H1 (cell line): ENCODE measurements at regions not wholly inside any gene's neighbourhood (a gene's known extent, or its start where the extent isn't known, plus 50 kb on each side); places are given as distances from the start of the nearest gene placed in this dataset.

Experiments
- CTCF ChIA-PET: fragments of 300-600 bp; sonication (Branson Sonifier 250); formaldehyde crosslinking; loops from one replicate; lab custom pipeline; 2021; ENCODE audit not compliant: partially characterized antibody; lab: Charles Lee
- POLR2A ChIA-PET: fragments of 300-600 bp; sonication (Branson Sonifier 250); formaldehyde crosslinking; loops from one replicate; lab custom pipeline; 2021; ENCODE audit warnings: inconsistent platforms; ENCODE audit not compliant: partially characterized antibody; lab: Charles Lee
- DNase-seq, 2 experiments: peaks; one replicate each; pipeline versions ENCODE4 v3.0.0 to v3.0.0-alpha.2; 2010 to 2022; ENCODE audit warnings: low spot score in 2 of 2, low read depth in 1 of 2, mixed read lengths in 1 of 2
- FAIRE-seq: peaks from 2 replicates; lab custom pipeline; 2011; peaks lifted over from hg19 to GRCh38; lab: Jason Lieb, UNC
- H2AFZ ChIP-seq: 2 replicates; pipeline ENCODE4 v1.8.1; 2012; ENCODE audit warnings: low read length, inconsistent platforms
- H2AK5ac ChIP-seq: 2 replicates; pipeline ENCODE4 v1.6.1; 2013; ENCODE audit warnings: low read depth, low read length
- H2BK120ac ChIP-seq: replicated peaks from 2 replicates; pipeline ENCODE3; 2013; ENCODE audit warnings: low read depth, low read length, inconsistent platforms
- H2BK12ac ChIP-seq: 2 replicates; pipeline ENCODE4 v1.6.1; 2013; ENCODE audit warnings: low read depth, low read length
- H2BK15ac ChIP-seq: 2 replicates; pipeline ENCODE4 v1.6.1; 2013; ENCODE audit warnings: low read length
- H2BK20ac ChIP-seq: 2 replicates; pipeline ENCODE4 v1.6.1; 2013; ENCODE audit warnings: low read length
- H2BK5ac ChIP-seq: 2 replicates; pipeline ENCODE4 v1.6.1; 2013; ENCODE audit warnings: low read depth, low read length
- H3K14ac ChIP-seq: 2 replicates; pipeline ENCODE4 v1.6.1; 2013; ENCODE audit warnings: inconsistent platforms; ENCODE audit not compliant: insufficient read length
- H3K18ac ChIP-seq: 2 replicates; pipeline ENCODE4 v1.6.1; 2013; ENCODE audit warnings: low read length; ENCODE audit errors: extremely low read depth
- H3K23ac ChIP-seq: 2 replicates; pipeline ENCODE4 v1.6.1; 2013; ENCODE audit warnings: inconsistent platforms; ENCODE audit not compliant: insufficient read length
- H3K23me2 ChIP-seq: 2 replicates; pipeline ENCODE4 v1.6.1; 2013; ENCODE audit warnings: low read depth, low read length
- H3K27ac ChIP-seq: 2 replicates; pipeline ENCODE4 v1.6.1; 2011; ENCODE audit warnings: low read depth, low read length, inconsistent platforms
- H3K27me3 ChIP-seq, 4 experiments: replicated peaks in 1 of 4; 1 replicate in 1 of 4; 2 replicates in 3 of 4; pipeline versions ENCODE4 v1.6.1 to v1.8.1; 2011 to 2013; ENCODE audit warnings: low read length in 3 of 4, mild to moderate bottlenecking in 3 of 4, inconsistent platforms in 2 of 4, mixed read lengths in 2 of 4, moderate library complexity in 1 of 4; ENCODE audit not compliant: control insufficient read depth in 3 of 4, insufficient read depth in 3 of 4; ENCODE audit errors: extremely low read depth in 1 of 4
- H3K36me3 ChIP-seq, 4 experiments: 2 replicates each; pipeline versions ENCODE4 v1.6.1 to v1.8.1; 2011 to 2013; ENCODE audit warnings: mild to moderate bottlenecking in 4 of 4, low read length in 3 of 4, moderate library complexity in 2 of 4, control low read depth in 1 of 4, inconsistent platforms in 1 of 4; ENCODE audit not compliant: insufficient read depth in 4 of 4, control insufficient read depth in 2 of 4
- H3K4ac ChIP-seq: replicated peaks from 2 replicates; pipeline ENCODE3; 2013; ENCODE audit warnings: low read length, low read depth, mixed read lengths, inconsistent platforms; ENCODE audit not compliant: insufficient read length
- H3K4me1 ChIP-seq, 4 experiments: replicated peaks in 1 of 4; 1 replicate in 1 of 4; 2 replicates in 3 of 4; pipeline versions ENCODE4 v1.6.1 to v1.8.1; 2011 to 2013; ENCODE audit warnings: low read length in 3 of 4, inconsistent platforms in 2 of 4, mixed read lengths in 1 of 4; ENCODE audit not compliant: insufficient read depth in 4 of 4, control insufficient read depth in 3 of 4
- H3K4me2 ChIP-seq, 2 experiments: 2 replicates each; pipeline versions ENCODE4 v1.6.1 to v1.8.1; 2011 to 2013; ENCODE audit warnings: low read depth in 2 of 2, low read length in 2 of 2, control low read depth in 1 of 2, inconsistent platforms in 1 of 2, mild to moderate bottlenecking in 1 of 2; ENCODE audit not compliant: insufficient read depth in 1 of 2
- H3K4me3 ChIP-seq, 4 experiments: fragments of 200-600, 300-600 bp in 1 of 4; sonication (generic), shearing (Covaris generic), sonication (Bioruptor Twin) in 1 of 4; 2 replicates each; pipeline versions ENCODE4 v1.5.1 to v1.8.1; 2011 to 2016; ENCODE audit warnings: low read length in 4 of 4, low read depth in 3 of 4, control low read depth in 2 of 4, inconsistent platforms in 2 of 4, mild to moderate bottlenecking in 2 of 4, mixed read lengths in 1 of 4, moderate library complexity in 1 of 4; ENCODE audit not compliant: insufficient read depth in 2 of 4; ENCODE audit errors: extremely low read depth in 1 of 4
- H3K56ac ChIP-seq: replicated peaks from 2 replicates; pipeline ENCODE3; 2013; ENCODE audit warnings: low read depth, mild to moderate bottlenecking, mixed read lengths, low read length, inconsistent platforms; ENCODE audit not compliant: insufficient read length
- H3K79me1 ChIP-seq: 2 replicates; pipeline ENCODE4 v1.6.1; 2013; ENCODE audit warnings: low read depth, low read length, control low read depth
- H3K79me2 ChIP-seq, 2 experiments: 2 replicates each; pipeline versions ENCODE4 v1.6.1 to v1.8.1; 2012 to 2013; ENCODE audit warnings: low read length in 2 of 2, mild to moderate bottlenecking in 2 of 2, inconsistent platforms in 1 of 2; ENCODE audit not compliant: insufficient read depth in 2 of 2, control insufficient read depth in 1 of 2
- H3K9ac ChIP-seq, 4 experiments: replicated peaks in 1 of 4; 1 replicate in 1 of 4; 2 replicates in 3 of 4; pipeline versions ENCODE4 v1.6.1 to v1.8.1; 2011 to 2013; ENCODE audit warnings: low read depth in 3 of 4, low read length in 3 of 4, control low read depth in 2 of 4, mild to moderate bottlenecking in 2 of 4, moderate library complexity in 2 of 4, inconsistent platforms in 1 of 4; ENCODE audit errors: extremely low read depth in 1 of 4
- H3K9me3 ChIP-seq, 2 experiments: 2 replicates each; pipeline versions ENCODE4 v1.6.1 to v1.8.1; 2012 to 2013; ENCODE audit warnings: mild to moderate bottlenecking in 2 of 2, moderate library complexity in 2 of 2, control low read depth in 1 of 2, inconsistent platforms in 1 of 2, low read depth in 1 of 2, low read length in 1 of 2, mixed read lengths in 1 of 2; ENCODE audit not compliant: insufficient read depth in 2 of 2
- H4K20me1 ChIP-seq, 2 experiments: replicated peaks in 1 of 2; 2 replicates each; pipeline versions ENCODE3 to v1.8.1; 2011 to 2013; ENCODE audit warnings: inconsistent platforms in 2 of 2, low read length in 2 of 2, mild to moderate bottlenecking in 1 of 2; ENCODE audit not compliant: insufficient read depth in 2 of 2, control insufficient read depth in 1 of 2
- H4K5ac ChIP-seq: 2 replicates; pipeline ENCODE4 v1.6.1; 2013; ENCODE audit warnings: low read length, low read depth, mixed read lengths, inconsistent platforms; ENCODE audit not compliant: insufficient read length
- H4K8ac ChIP-seq: 2 replicates; pipeline ENCODE4 v1.8.0; 2013; ENCODE audit warnings: mild to moderate bottlenecking, moderate library complexity, low read length, inconsistent platforms; ENCODE audit not compliant: insufficient read depth; ENCODE audit errors: extremely low read depth
- H4K91ac ChIP-seq: replicated peaks from 2 replicates; pipeline ENCODE3; 2013; ENCODE audit warnings: low read length, mixed read lengths, inconsistent platforms; ENCODE audit not compliant: insufficient read length
- ASH2L ChIP-seq: fragments of 200-600, 300-600 bp; sonication (generic); IDR thresholded peaks from one replicate; pipeline ENCODE4 v1.7.1; 2017; ENCODE audit warnings: low read length
- BCL11A ChIP-seq, 2 experiments: IDR thresholded peaks; one replicate each; pipeline ENCODE4 v1.6.1; 2011; ENCODE audit warnings: low read depth in 2 of 2, low read length in 2 of 2, mild to moderate bottlenecking in 2 of 2
- BRCA1 ChIP-seq: IDR thresholded peaks from 2 replicates; pipeline ENCODE4 v1.6.1; 2012; ENCODE audit warnings: low read depth, low read length, improper control_type of control experiment
- HDAC2 ChIP-seq, 2 experiments: fragments of 300-600 bp in 1 of 2; sonication (generic) in 1 of 2; IDR thresholded peaks; 2 replicates each; pipeline ENCODE4 v1.6.1; 2011 to 2012; ENCODE audit warnings: low read depth in 2 of 2, low read length in 2 of 2, mild to moderate bottlenecking in 2 of 2, moderate library complexity in 2 of 2, borderline replicate concordance in 1 of 2, inconsistent platforms in 1 of 2
- MAFK ChIP-seq: IDR thresholded peaks from 2 replicates; pipeline ENCODE4 v1.6.1; 2012; ENCODE audit warnings: low read depth, mild to moderate bottlenecking, improper control_type of control experiment, low read length
- MAX ChIP-seq: IDR thresholded peaks from 2 replicates; pipeline ENCODE4 v1.6.1; 2012; ENCODE audit warnings: inconsistent platforms
- NANOG ChIP-seq: IDR thresholded peaks from 2 replicates; pipeline ENCODE4 v1.6.1; 2011; ENCODE audit warnings: low read length, low read depth, mild to moderate bottlenecking, inconsistent platforms; ENCODE audit not compliant: insufficient read depth, poor library complexity, severe bottlenecking
- ZNF274 ChIP-seq: IDR thresholded peaks from 2 replicates; pipeline ENCODE4 v1.7.0; 2012; ENCODE audit warnings: low read length, borderline replicate concordance; ENCODE audit errors: extremely low read depth
- WGBS, 2 experiments: shearing (Covaris generic) in 1 of 2; methylation state at CpG; one replicate each; pipeline versions ENCODE4 v1.1.6 to v1.1.7; 2013 to 2015; ENCODE audit warnings: low lambda C conversion rate in 2 of 2, mixed read lengths in 2 of 2, inconsistent platforms in 1 of 2, low coverage in 1 of 2, missing lambda C conversion rate in 1 of 2; ENCODE audit not compliant: insufficient replicate concordance in 2 of 2, insufficient coverage in 1 of 2, insufficient read length in 1 of 2; ENCODE audit errors: extremely low coverage in 1 of 2, missing lambda C conversion rate in 1 of 2; 5-methylcytosine and 5-hydroxymethylcytosine counted together

DNA sequence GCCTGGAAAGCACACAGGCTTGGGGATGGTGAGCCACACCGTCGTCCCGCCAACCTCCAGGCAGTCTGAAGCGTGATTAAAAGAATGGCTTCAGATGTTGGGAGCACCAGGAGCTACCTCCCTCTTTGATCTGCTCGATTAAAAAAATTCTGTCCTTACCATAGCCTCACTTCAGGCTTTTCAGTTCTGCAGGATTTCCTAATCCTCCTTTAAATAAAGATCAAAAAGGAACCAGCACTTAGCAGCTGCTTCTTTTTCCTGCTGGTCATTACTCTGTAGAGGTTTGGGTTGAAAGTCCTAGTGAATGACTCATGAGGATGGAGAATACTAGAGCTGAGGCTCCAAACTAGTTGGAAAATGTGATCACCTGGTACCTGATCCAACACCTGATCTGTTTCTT lies 71.9 kb upstream of the C1orf174 start:
- peaks cover 0 to 3% of the 10 kb centered on the region in 2 experiments for H4K20me1 ChIP-seq
- H3K23ac ChIP-seq, result no peak overlapping the region
- H3K9me3 ChIP-seq, result peaks cover 11 to 18% of the 10 kb centered on the region in 2 experiments; a peak in 3 of 4 replicates
- no peak overlapping the region for H3K4me2 ChIP-seq
- no peak overlapping the region for H2BK120ac ChIP-seq
- H3K23me2 ChIP-seq, result no peaks in the 10 kb centered on the region
- H4K91ac ChIP-seq, result no peak overlapping the region
- H2BK12ac ChIP-seq, result no peak overlapping the region
- H2BK5ac ChIP-seq, result no peak overlapping the region
- no peak overlapping the region for H4K8ac ChIP-seq
- no peak overlapping the region for H2BK20ac ChIP-seq
- WGBS, 2 experiments, result 82% methylated on average over 5 of the region's 5 CpGs; no CpG with 5 or more reads in 1 of the 2 experiments
- H2BK15ac ChIP-seq, result no peak overlapping the region
- no peak overlapping the region for H2AK5ac ChIP-seq
- 0 out of 7 replicates have a peak, but pooled peaks cover 0 to 3% (median 0%) of the 10 kb centered on the region in 4 experiments for H3K27me3 ChIP-seq
- H3K18ac ChIP-seq, result no peak overlapping the region
- CTCF ChIA-PET, result no interaction called here
- no peak overlapping the region for H3K4me3 ChIP-seq
- H3K79me1 ChIP-seq, result no peaks in the 10 kb centered on the region
- TF ChIP-seq MAFK, result no peak
- TF ChIP-seq HDAC2 (IDR thresholded peaks at IDR 0.05; ENCODE audit: borderline replicate concordance in 1 of 2, low read depth in 2 of 2, low read length in 2 of 2), result no peak
- TF ChIP-seq MAX, result no peak
- no peak for TF ChIP-seq BCL11A (IDR thresholded peaks at IDR 0.05; ENCODE audit: low read depth in 2 of 2, low read length in 2 of 2)
- TF ChIP-seq ASH2L, result no peak
- TF ChIP-seq NANOG, result no peak
- no peak for TF ChIP-seq ZNF274
- TF ChIP-seq BRCA1, result no peak
- TF ChIP-seq, all 59 proteins: peak for 0
- no peaks in the 10 kb centered on the region for H3K36me3 ChIP-seq
- no peak overlapping the region for H3K9ac ChIP-seq
- no peaks in the 10 kb centered on the region for H3K4me1 ChIP-seq
- DNase-seq (no peak), FAIRE-seq (no peak)
- H3K14ac ChIP-seq, result no peak overlapping the region
- no peak overlapping the region for H3K27ac ChIP-seq
- no peak overlapping the region for H2AFZ ChIP-seq
- no peak overlapping the region for H4K5ac ChIP-seq
- POLR2A ChIA-PET, result no interaction called here
- no peaks in the 10 kb centered on the region for H3K79me2 ChIP-seq
- no peak overlapping the region for H3K56ac ChIP-seq
- H3K4ac ChIP-seq, result no peak overlapping the region
